ENCODE measurements at regions not wholly inside any gene's neighbourhood (a gene's known extent, or its start where the extent isn't known, plus 50 kb on each side); places are given as distances from the start of the nearest gene placed in this dataset.

GRCh38 chr2:236726701-236727450 is 157.3 kb downstream of the ACKR3 start:
- Histone ChIP-seq H4K5ac (ENCODE audit: insufficient read length, low read depth, low read length) (no peak overlapping the region), H3K23ac (ENCODE audit: insufficient read length) (no peak overlapping the region), H4K8ac (ENCODE audit: extremely low read depth, insufficient read depth, low read length) (no peak overlapping the region), H2BK15ac (ENCODE audit: low read length) (no peak overlapping the region), H3K27me3 (replicated peaks in 1 of 4; ENCODE audit: control insufficient read depth in 3 of 4, extremely low read depth in 1 of 4, insufficient read depth in 3 of 4, low read length in 3 of 4) (no peaks in the 10 kb centered on the region), H3K27ac (ENCODE audit: low read depth, low read length) (no peak overlapping the region), H3K36me3 (ENCODE audit: control insufficient read depth in 2 of 4, insufficient read depth in 4 of 4, low read length in 3 of 4) (no peaks in the 10 kb centered on the region), H3K9ac (replicated peaks in 1 of 4; ENCODE audit: extremely low read depth in 1 of 4, low read depth in 3 of 4, low read length in 3 of 4) (no peak overlapping the region), H3K56ac (replicated peaks; ENCODE audit: insufficient read length, low read depth, low read length) (no peak overlapping the region), H2AK5ac (ENCODE audit: low read depth, low read length) (no peak overlapping the region), H4K20me1 (replicated peaks in 1 of 2; ENCODE audit: control insufficient read depth in 1 of 2, insufficient read depth in 2 of 2, low read length in 2 of 2) (no peaks in the 10 kb centered on the region), H3K4me1 (replicated peaks in 1 of 4; ENCODE audit: control insufficient read depth in 3 of 4, insufficient read depth in 4 of 4, low read length in 3 of 4) (no peaks in the 10 kb centered on the region), H2BK120ac (replicated peaks; ENCODE audit: low read depth, low read length) (no peak overlapping the region), H3K14ac (ENCODE audit: insufficient read length) (no peak overlapping the region), H3K79me1 (ENCODE audit: low read depth, low read length) (no peaks in the 10 kb centered on the region), H3K23me2 (ENCODE audit: low read depth, low read length) (no peaks in the 10 kb centered on the region), H2BK12ac (ENCODE audit: low read depth, low read length) (no peak overlapping the region), H3K4me3 (ENCODE audit: extremely low read depth in 1 of 4, insufficient read depth in 2 of 4, low read depth in 3 of 4, low read length in 4 of 4) (no peak overlapping the region), H2BK5ac (ENCODE audit: low read depth, low read length) (no peak overlapping the region), H3K79me2 (ENCODE audit: control insufficient read depth in 1 of 2, insufficient read depth in 2 of 2, low read length in 2 of 2) (no peaks in the 10 kb centered on the region), H2AFZ (ENCODE audit: low read length) (no peak overlapping the region), H3K18ac (ENCODE audit: extremely low read depth, low read length) (no peak overlapping the region), H2BK20ac (ENCODE audit: low read length) (no peak overlapping the region), H4K91ac (replicated peaks; ENCODE audit: insufficient read length, low read length) (no peak overlapping the region), H3K4ac (replicated peaks; ENCODE audit: insufficient read length, low read depth, low read length) (no peak overlapping the region), H3K9me3 (ENCODE audit: insufficient read depth in 2 of 2, low read depth in 1 of 2, low read length in 1 of 2) (no peaks in the 10 kb centered on the region), H3K4me2 (ENCODE audit: insufficient read depth in 1 of 2, low read depth in 2 of 2, low read length in 2 of 2) (no peak overlapping the region)
- DNase-seq (ENCODE audit: low read depth in 1 of 2, low spot score in 2 of 2) (no peak), FAIRE-seq (no peak)
- ChIA-PET CTCF (ENCODE audit: partially characterized antibody) (interaction anchor here (0.7 kb wide), 1 partner anchor 384 kb away, joined by 3 read pairs; no protein-coding TSS in a partner anchor), POLR2A (ENCODE audit: partially characterized antibody) (no interaction called here)
- no peak for TF ChIP-seq SUZ12 (IDR thresholded peaks at IDR 0.05; ENCODE audit: low read length)
- no peak for TF ChIP-seq CTCF (IDR thresholded peaks at IDR 0.05; ENCODE audit: control extremely low read depth in 1 of 3, insufficient read depth in 1 of 3, low read depth in 1 of 3, low read length in 3 of 3)
- TF ChIP-seq POLR2A (IDR thresholded peaks at IDR 0.05; ENCODE audit: control extremely low read depth in 1 of 2, low read depth in 2 of 2, low read length in 2 of 2): no peak
- peak; percentile 90 for TF ChIP-seq MAFK (IDR thresholded peaks at IDR 0.05; ENCODE audit: low read depth, low read length)
- TF ChIP-seq CBX8 (IDR thresholded peaks at IDR 0.05; ENCODE audit: borderline replicate concordance, low read depth, low read length): no peak
- 87% methylated on average over 19 of the region's 20 CpGs; no CpG with 5 or more reads in 1 of the 2 experiments for WGBS, 2 experiments (ENCODE audit: extremely low coverage in 1 of 2, insufficient coverage in 1 of 2, insufficient read length in 1 of 2, insufficient replicate concordance in 2 of 2, low coverage in 1 of 2, low lambda C conversion rate in 2 of 2, missing lambda C conversion rate in 1 of 2)

Data from H1 (cell line).